GM12891 (cell line): ENCODE measurements at regions not wholly inside any gene's neighbourhood (a gene's known extent, or its start where the extent isn't known, plus 50 kb on each side); places are given as distances from the start of the nearest gene placed in this dataset.

Experiments used
- POLR2A ChIP-seq: IDR thresholded peaks from 2 replicates; pipeline ENCODE4 v1.6.1; 2011; ENCODE audit warnings: low read depth, low read length, control low read depth
- POLR2AphosphoS5 ChIP-seq: IDR thresholded peaks from 2 replicates; pipeline ENCODE4 v1.6.1; 2011; ENCODE audit warnings: low read depth, low read length, control low read depth
- SPI1 ChIP-seq: IDR thresholded peaks from 2 replicates; pipeline ENCODE4 v1.6.1; 2011; ENCODE audit warnings: low read depth, low read length, control low read depth

DNA sequence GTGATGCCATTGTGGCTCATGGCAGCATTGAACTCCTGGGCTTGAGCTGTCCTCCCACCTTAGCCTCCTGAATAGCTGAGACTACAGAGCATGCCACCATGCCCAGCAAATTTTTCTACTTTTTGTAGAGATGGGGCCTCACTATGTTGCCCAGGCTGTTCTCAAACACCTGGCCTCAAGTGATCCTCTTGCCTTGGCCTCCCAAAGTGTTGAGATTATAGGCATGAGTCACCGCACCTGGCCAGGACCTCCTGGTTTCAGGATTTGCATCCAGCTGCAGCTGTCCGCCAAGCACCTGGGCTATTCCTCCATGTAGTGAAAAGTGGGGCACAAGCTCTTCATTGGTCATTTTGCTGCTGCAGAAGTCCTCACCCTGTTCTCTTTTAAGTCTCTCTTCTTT lies 58.9 kb downstream of the ZNF22 start:
- TF ChIP-seq POLR2A: no peak
- no peak for TF ChIP-seq POLR2AphosphoS5
- TF ChIP-seq SPI1: no peak
